HT-29 (cell line): ENCODE measurements at regions not wholly inside any gene's neighbourhood (a gene's known extent, or its start where the extent isn't known, plus 50 kb on each side); places are given as distances from the start of the nearest gene placed in this dataset.

Experiments
- DNase-seq: peaks from one replicate; pipeline ENCODE4 v3.0.0-alpha.2; 2015; ENCODE audit warnings: low spot score

- DNase-seq, result no peak
These were observed 620.3 kb upstream of the CDH4 start for GRCh38 chr20:60631585-60632287.

DNA sequence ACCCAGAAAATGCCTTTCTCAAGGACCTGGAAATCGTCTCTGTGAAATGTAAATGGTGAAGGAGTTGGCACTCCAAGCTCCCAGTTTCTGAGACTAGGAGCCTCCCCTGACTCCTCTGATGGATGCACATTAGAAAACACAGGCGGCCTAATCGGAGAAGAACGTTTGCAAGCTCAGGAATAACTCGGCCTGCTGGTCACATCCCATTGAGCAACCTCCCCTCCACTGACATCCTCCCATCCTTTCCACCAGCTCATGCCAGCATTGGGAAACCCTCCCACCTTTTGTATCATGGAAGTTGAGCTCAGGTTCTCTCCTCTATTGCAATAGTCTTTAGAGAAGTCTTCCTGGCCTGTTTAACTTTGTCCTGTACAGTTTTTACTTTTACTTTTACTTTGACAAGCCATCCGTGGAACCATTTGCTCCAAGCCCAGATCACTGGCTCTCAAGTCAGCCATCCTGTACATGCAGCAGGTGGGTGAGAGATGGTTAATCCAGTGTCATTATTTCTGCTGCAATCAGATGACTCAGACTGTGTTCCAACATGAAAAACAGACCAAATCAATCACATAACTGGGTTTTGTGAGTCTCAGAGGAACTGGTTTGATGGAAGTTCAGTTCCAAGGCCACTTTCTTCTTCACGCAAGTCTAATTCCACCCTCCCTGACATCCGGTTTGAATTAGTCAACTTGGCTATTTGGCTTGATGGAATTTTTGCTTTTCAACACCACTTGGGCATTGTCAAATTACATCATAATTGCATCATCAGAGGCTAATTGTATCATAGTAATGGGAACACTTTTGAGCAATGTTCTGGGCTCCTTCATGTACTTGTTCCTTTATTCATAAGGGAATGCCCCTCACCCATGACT is 619.4 kb upstream of the CDH4 start:
- no peak for DNase-seq

GRCh38 chr20:60634491-60635172 is 617.4 kb upstream of the CDH4 start:
- DNase-seq, result no peak

- no peak for DNase-seq
These were observed 615.6 kb upstream of the CDH4 start for GRCh38 chr20:60636417-60636816.

GRCh38 chr20:60637801-60638200 is 614.3 kb upstream of the CDH4 start:
- DNase-seq, result no peak

- DNase-seq, result no peak
These were observed 613.5 kb upstream of the CDH4 start for GRCh38 chr20:60638430-60639098.

DNA sequence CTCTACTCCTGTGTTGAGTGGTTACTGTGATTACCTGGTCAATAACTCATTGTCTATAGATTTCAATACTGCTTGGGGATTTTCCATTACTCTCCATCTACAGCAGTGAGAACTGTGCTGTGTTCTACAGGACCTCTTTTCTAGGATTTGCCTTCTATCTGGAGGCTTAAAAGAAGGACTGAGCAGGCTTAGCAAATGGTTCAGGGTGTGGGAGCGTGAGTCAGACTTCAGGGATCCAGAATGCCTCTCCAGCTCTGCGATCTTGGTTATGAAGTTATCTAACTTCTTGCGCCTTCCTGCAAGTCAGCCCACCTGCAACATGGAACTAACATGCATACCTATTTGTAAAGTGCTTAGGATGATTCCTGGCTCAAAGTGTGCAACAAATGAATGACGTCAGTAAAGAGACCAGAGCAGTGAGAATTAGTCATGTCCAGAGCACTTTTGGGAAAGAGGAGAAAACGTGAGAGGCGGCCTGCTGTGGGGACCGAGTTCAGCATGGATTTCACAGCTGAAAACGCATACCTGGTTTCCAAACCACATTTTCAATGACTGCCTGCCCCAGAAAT is 610.1 kb upstream of the CDH4 start:
- DNase-seq, result no peak

DNA sequence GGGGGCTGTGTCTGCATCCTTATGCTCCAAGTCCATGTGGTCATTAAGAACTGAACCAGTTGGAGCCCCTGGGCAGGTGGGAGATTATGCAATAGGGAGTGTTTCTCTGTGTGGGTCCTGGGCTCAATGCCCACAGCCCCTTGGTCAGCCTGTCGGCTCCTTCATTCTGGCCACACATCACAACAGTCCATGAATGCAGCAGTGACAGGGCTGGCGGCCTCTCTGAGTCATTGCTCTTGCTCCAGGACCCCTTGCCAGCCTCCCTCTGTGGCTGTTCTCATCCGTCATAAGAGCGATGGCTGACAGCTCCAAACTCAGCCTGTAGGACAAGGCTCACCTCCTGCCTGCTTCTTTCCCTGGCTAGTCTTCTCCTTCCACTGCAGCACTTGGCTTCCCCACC is 609.5 kb upstream of the CDH4 start:
- no peak for DNase-seq

DNA sequence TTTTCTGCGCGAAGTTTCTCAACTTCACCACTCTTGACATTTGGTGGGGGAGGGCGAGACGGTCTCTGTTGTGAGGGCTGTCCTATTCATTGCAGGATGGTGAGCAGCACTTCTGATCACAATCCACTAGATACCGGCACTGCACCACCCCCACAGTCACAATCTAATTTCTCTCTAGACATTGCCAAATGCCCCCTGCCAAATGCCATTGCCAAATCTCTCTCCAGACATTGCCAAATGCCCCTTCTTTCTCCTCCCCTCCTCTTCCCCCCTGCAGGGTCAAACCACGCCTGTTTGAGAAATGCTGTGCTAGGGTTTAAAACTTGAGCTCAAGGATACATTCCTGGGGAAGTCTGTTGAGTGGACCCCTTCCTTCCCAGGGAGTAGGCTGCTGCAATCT is 603.5 kb upstream of the CDH4 start:
- no peak for DNase-seq

DNA sequence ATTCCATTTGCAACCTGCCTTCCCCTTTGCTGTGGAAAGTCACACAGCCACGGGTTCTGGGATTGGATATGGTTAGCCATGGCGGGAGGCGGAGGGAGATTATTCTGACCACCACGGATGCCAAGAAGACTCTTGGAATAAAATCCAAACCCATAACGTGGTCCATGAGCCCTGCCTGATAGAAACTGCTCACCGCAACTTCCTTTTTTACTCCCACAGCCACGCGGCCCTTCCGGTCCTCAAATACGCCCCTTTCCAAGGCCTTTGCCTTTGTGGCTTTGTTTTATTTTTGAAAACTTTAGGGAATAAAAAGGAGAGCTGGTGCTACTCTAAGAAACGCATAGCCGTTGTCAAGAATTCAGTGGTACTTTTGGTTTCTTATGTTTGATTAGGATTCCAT is 602.5 kb upstream of the CDH4 start:
- no peak for DNase-seq

DNA sequence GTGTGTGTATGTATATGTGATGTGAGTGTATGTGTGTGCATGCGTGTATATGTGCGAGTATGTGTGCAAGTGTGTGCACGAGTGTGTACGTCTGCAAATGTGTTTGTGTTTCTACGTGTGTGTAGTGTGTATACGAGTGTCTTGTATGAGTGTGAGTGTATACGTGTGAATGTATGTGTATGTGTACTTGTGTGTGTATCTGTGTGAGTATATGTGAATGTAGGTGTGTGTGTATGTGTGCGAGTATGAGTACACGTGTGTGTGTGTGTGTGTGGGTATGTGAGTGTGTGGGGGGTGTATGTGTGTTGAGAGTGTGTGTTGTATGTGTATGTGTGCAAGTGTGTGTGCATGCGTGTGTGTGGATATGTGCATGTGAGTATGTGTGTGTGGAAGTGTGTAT is 602.0 kb upstream of the CDH4 start:
- no peak for DNase-seq

- no peak for DNase-seq
These were observed 600.0 kb upstream of the CDH4 start for GRCh38 chr20:60652046-60652445.

DNA sequence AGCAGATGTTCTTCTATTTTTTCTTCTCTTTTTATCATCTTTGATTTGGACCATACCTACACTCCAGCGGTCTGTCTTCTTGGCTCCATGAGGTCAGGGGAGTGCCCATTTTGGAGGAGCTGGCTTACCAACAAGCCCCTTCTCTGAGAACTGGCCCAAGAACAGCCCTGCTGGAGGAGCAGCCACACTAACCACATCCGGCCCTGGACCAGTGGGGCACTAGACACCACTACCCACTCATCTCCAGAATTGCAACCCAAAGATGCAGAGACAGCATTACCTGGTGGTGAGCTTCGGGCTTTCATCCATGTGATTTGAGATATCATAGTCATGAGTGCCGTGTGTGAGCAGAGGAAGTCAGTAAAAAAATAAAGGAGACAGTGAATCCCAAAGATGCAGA is 599.4 kb upstream of the CDH4 start:
- DNase-seq, result no peak

- no peak for DNase-seq
These were observed 598.8 kb upstream of the CDH4 start for GRCh38 chr20:60653111-60653845.

DNA sequence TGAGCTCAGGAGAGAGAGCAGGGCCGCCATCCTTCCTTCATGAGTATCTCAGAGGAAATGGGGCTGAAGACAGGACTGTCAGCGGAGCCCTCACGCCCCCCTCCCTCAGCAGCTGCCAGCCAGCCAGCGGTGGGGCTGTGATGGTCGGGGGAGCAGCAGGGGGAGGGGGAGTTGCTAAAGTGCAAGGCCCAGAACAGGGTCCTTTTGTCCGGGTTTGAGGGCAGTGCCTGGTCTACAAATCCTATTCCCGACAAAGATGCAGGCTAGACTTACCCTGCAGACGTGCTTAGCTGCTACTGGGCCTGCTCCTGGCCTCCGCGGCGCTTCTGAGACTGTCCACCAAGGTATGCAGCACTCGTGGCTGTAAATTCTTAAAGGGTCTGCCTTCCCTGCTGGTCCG is 593.4 kb upstream of the CDH4 start:
- no peak for DNase-seq

DNA sequence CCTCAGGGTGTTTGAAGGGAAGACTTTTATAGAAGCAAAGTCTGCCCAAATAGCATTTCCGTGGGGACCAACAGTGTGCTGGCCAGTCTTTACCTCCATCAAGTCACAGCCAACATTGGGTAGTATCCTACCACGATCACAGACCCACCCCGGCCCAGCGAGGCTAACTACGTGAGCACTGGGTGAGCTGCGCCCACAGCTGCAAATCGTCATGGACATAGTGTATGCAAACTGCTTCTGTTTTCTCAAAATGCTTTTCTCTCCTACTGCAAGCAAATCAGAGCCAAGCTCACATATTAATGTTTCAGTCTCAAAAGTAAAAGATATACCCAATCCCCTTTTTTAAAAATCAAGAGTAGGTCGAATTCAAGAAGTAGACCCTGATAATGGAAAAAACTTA is 592.8 kb upstream of the CDH4 start:
- no peak for DNase-seq

- DNase-seq, result no peak
These were observed 589.8 kb upstream of the CDH4 start for GRCh38 chr20:60662307-60662706.

DNA sequence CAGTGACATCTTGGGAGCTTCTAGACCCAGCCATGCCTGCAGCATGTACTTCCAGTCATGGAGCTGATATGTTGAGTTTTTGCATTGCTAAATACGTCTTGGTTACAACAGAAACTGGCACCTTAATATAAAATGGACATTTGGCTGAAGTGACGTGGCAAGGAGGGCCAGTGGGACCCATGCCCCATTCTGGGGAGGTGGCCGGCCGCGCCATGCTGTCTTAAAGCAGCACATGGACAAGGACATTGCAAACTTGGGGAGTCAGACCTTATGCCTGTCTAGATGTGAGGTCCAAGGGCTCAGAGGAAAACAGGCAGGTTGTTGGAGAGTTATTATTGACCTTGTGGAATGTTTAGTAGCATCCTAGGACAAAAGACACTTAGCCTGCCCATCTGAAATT is 588.0 kb upstream of the CDH4 start:
- no peak for DNase-seq

DNA sequence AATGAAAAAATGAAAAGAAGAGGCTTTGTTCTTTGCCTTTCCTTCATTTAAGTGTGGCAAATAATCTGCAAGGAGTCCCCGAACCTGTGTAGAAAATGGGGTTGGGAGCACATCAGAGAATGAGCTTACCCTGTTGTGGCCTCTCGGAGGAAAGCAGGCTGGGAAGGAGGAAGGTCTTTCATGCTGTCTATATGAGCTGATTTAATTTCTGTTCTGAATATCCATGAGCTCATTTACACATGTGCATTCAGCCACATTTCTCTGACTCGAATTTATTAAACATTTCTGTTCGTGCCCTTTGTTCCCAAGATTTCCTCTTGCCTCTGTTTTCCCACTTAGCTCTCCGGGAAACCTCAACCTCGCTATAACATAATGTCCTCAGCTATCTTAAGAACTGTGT is 584.4 kb upstream of the CDH4 start:
- DNase-seq, result no peak

- DNase-seq, result no peak
These were observed 582.9 kb upstream of the CDH4 start for GRCh38 chr20:60669211-60669610.

GRCh38 chr20:60676011-60676410 is 576.0 kb upstream of the CDH4 start:
- no peak for DNase-seq
